Natural killer cell (primary cell): ENCODE measurements at regions not wholly inside any gene's neighbourhood (a gene's known extent, or its start where the extent isn't known, plus 50 kb on each side); places are given as distances from the start of the nearest gene placed in this dataset.

Source experiments
- ATAC-seq, 3 donors: fragments of 150-1000 bp in 2 of 3; fragments of 200-7000 bp in 1 of 3; cut with Tn5 transposase; 1 replicate in 1 of 3; 2 replicates in 2 of 3; pipeline ENCODE4 v1.10.0; 2021; ENCODE audit warnings: mild to moderate bottlenecking in 2 of 3, moderate library complexity in 2 of 3
- DNase-seq, 2 donors: peaks; one replicate each; pipeline versions ENCODE4 v3.0.0 to v3.0.0-alpha.2; 2013 to 2021; ENCODE audit warnings: mixed read lengths in 1 of 2
- H3K27ac ChIP-seq: one replicate; pipeline ENCODE4 v1.5.1; 2013; ENCODE audit warnings: mild to moderate bottlenecking, low read length
- H3K27me3 ChIP-seq: one replicate; pipeline ENCODE4 v1.6.1; 2013; ENCODE audit warnings: low read length; ENCODE audit not compliant: control insufficient read depth, insufficient read depth
- H3K36me3 ChIP-seq: one replicate; pipeline ENCODE4 v1.6.1; 2013; ENCODE audit warnings: low read length; ENCODE audit not compliant: control insufficient read depth, insufficient read depth
- H3K4me1 ChIP-seq: one replicate; pipeline ENCODE4 v1.6.1; 2013; ENCODE audit warnings: low read length; ENCODE audit not compliant: control insufficient read depth, insufficient read depth
- H3K4me3 ChIP-seq: one replicate; pipeline ENCODE4 v1.5.1; 2013; ENCODE audit warnings: low read length
- H3K9me3 ChIP-seq: one replicate; pipeline ENCODE4 v1.6.1; 2013; ENCODE audit warnings: low read length; ENCODE audit not compliant: control insufficient read depth, insufficient read depth
- H3K27ac Mint-ChIP-seq, 2 donors: one replicate each; pipeline ENCODE4 v1.8.0; 2022; ENCODE audit warnings: mild to moderate bottlenecking in 2 of 2, mixed read lengths in 2 of 2, moderate library complexity in 1 of 2
- H3K27me3 Mint-ChIP-seq, 2 donors: one replicate each; pipeline ENCODE4 v1.8.0; 2022; ENCODE audit warnings: low read depth in 2 of 2, mixed read lengths in 2 of 2
- H3K36me3 Mint-ChIP-seq: one replicate; pipeline ENCODE4 v1.8.0; 2022; ENCODE audit warnings: mixed read lengths
- H3K4me1 Mint-ChIP-seq, 2 donors: one replicate each; pipeline ENCODE4 v1.8.0; 2022; ENCODE audit warnings: mixed read lengths in 2 of 2
- H3K4me3 Mint-ChIP-seq: one replicate; pipeline ENCODE4 v1.8.0; 2022; ENCODE audit warnings: mild to moderate bottlenecking, moderate library complexity, mixed read lengths
- H3K9me3 Mint-ChIP-seq, 2 donors: one replicate each; pipeline ENCODE4 v1.8.0; 2022; ENCODE audit warnings: mixed read lengths in 2 of 2
- CTCF ChIP-seq: fragments of 200-600 bp; IDR thresholded peaks from one replicate; pipeline ENCODE4 v1.8.0; 2022; ENCODE audit warnings: antibody characterized with exemption
- WGBS: methylation state at CpG from one replicate; pipeline ENCODE4 v1.1.7; 2013; ENCODE audit warnings: missing lambda C conversion rate; ENCODE audit not compliant: insufficient coverage; 5-methylcytosine and 5-hydroxymethylcytosine counted together
- intact Hi-C: fragments of 100-400 bp; cut with micrococcal nuclease; formaldehyde crosslinking; loops from one replicate; pipeline ENCODE4 v1.14.2; 2022

GRCh38 chr5:74094782-74095108 lies 468.7 kb downstream of the ARHGEF28 start:
- no peak for DNase-seq
- WGBS = 83% methylated on average over 4 of the region's 4 CpGs
- intact Hi-C loops = no loop called here
- H3K27me3 ChIP-seq = no peaks in the 10 kb centered on the region
- no peaks in the 10 kb centered on the region for H3K4me1 ChIP-seq
- H3K36me3 ChIP-seq = no peaks in the 10 kb centered on the region
- H3K4me3 ChIP-seq = no peak overlapping the region
- Mint-ChIP-seq H3K4me3 (no peak overlapping the region), H3K9me3 (peaks cover 0 to 2% of the 10 kb centered on the region in 2 donors), H3K27me3 (peaks cover 0 to 8% of the 10 kb centered on the region in 2 donors), H3K27ac (no peak overlapping the region), H3K36me3 (no peaks in the 10 kb centered on the region), H3K4me1 (no peaks in the 10 kb centered on the region)
- no peak overlapping the region for H3K27ac ChIP-seq
- no peak for ATAC-seq
- TF ChIP-seq CTCF = no peak
- H3K9me3 ChIP-seq = no peaks in the 10 kb centered on the region

DNA sequence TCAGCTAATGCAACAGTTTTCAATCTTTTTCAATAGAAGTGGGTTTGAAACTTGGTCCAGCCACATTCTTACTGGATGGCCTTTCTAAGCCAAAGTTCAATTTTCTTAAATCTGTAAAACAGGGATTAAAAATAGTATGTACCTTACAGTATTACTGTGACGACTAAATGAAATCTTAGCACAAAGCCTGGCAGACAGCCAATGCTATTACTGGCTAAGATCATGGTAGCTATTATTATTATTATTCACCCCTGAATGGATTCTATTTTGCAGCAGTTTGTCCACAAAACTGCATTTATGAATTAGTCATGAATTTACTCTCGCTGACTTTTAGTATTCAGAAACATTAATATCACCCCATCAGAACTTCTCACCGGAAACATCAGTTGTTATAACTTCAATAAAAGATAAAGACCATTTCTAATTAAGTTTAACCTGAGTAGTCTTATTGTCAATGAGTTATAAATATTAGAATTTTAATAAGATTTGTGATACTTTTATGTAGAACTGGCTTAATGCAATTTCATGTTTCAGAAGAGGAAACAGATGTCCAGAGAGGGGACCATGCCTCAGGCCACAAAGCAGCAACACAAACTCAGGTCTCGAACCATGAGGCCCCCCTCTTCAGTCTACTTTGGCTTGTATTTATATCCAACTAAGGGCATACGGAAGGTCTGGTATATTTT lies 468.2 kb downstream of the ARHGEF28 start:
- Mint-ChIP-seq H3K4me1 (no peaks in the 10 kb centered on the region), H3K36me3 (no peaks in the 10 kb centered on the region), H3K9me3 (peaks cover 0 to 2% of the 10 kb centered on the region in 2 donors), H3K4me3 (no peak overlapping the region), H3K27ac (no peak overlapping the region), H3K27me3 (peaks cover 0 to 8% of the 10 kb centered on the region in 2 donors)
- no peak for TF ChIP-seq CTCF
- Histone ChIP-seq H3K4me3 (no peak overlapping the region), H3K36me3 (no peaks in the 10 kb centered on the region), H3K27ac (no peak overlapping the region), H3K4me1 (no peaks in the 10 kb centered on the region), H3K9me3 (no peaks in the 10 kb centered on the region), H3K27me3 (no peaks in the 10 kb centered on the region)
- ATAC-seq (no peak), DNase-seq (no peak)
- 74% methylated on average over 4 of the region's 5 CpGs for WGBS
- intact Hi-C loops = no loop called here

DNA sequence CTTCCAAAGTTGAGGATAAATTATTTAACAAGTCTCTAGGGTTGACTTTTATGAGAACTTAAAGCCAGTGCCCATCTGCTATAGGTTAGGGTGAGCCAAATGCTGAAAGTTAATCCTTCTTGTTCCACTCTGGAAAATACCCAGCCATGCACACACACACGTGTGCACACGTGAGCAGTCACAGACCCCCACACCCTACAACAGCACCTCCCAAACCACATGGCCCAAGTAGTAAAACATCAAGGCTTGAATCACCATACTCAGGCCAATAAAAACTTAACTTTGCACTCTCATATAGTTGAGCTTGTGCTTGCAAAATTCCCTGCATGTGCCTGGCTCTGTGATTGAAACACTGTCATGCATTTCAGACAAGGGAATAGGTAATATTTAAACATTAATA lies 467.6 kb downstream of the ARHGEF28 start:
- no peak for DNase-seq

More for the DNA sequence above, 467.6 kb downstream of the ARHGEF28 start:
- Mint-ChIP-seq H3K4me1 (no peaks in the 10 kb centered on the region), H3K27ac (no peak overlapping the region), H3K27me3 (peaks cover 0 to 8% of the 10 kb centered on the region in 2 donors), H3K36me3 (no peaks in the 10 kb centered on the region), H3K9me3 (peaks cover 0 to 1% of the 10 kb centered on the region in 2 donors), H3K4me3 (no peak overlapping the region)
- TF ChIP-seq CTCF = no peak
- intact Hi-C loops = no loop called here
- no peaks in the 10 kb centered on the region for H3K27me3 ChIP-seq
- no peaks in the 10 kb centered on the region for H3K9me3 ChIP-seq
- 76% methylated on average over 2 of the region's 2 CpGs for WGBS
- ATAC-seq = no peak
- H3K36me3 ChIP-seq = no peaks in the 10 kb centered on the region
- no peaks in the 10 kb centered on the region for H3K4me1 ChIP-seq
- H3K4me3 ChIP-seq = no peak overlapping the region
- H3K27ac ChIP-seq = no peak overlapping the region
